ENCODE measurements at regions not wholly inside any gene's neighbourhood (a gene's known extent, or its start where the extent isn't known, plus 50 kb on each side); places are given as distances from the start of the nearest gene placed in this dataset.

- TF ChIP-seq, protein P1, sequence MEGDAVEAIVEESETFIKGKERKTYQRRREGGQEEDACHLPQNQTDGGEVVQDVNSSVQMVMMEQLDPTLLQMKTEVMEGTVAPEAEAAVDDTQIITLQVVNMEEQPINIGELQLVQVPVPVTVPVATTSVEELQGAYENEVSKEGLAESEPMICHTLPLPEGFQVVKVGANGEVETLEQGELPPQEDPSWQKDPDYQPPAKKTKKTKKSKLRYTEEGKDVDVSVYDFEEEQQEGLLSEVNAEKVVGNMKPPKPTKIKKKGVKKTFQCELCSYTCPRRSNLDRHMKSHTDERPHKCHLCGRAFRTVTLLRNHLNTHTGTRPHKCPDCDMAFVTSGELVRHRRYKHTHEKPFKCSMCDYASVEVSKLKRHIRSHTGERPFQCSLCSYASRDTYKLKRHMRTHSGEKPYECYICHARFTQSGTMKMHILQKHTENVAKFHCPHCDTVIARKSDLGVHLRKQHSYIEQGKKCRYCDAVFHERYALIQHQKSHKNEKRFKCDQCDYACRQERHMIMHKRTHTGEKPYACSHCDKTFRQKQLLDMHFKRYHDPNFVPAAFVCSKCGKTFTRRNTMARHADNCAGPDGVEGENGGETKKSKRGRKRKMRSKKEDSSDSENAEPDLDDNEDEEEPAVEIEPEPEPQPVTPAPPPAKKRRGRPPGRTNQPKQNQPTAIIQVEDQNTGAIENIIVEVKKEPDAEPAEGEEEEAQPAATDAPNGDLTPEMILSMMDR (IDR thresholded peaks at IDR 0.05; ENCODE audit: low read length, missing control alignments), result no peak
- no peak overlapping the region for H3K4me3 ChIP-seq (replicated peaks; ENCODE audit: low read depth, low read length)
- no peak for DNase-seq (ENCODE audit: low read depth)
Measured at GRCh38 chr2:105150231-105150630, 91.3 kb upstream of the GPR45 start.

GRCh38 chr2:105154119-105154818 lies 87.3 kb upstream of the GPR45 start:
- no peak for DNase-seq (ENCODE audit: low read depth)
- no peak overlapping the region for H3K4me3 ChIP-seq (replicated peaks; ENCODE audit: low read depth, low read length)
- TF ChIP-seq, protein P1 (IDR thresholded peaks at IDR 0.05; ENCODE audit: low read length, missing control alignments), result no peak

DNA sequence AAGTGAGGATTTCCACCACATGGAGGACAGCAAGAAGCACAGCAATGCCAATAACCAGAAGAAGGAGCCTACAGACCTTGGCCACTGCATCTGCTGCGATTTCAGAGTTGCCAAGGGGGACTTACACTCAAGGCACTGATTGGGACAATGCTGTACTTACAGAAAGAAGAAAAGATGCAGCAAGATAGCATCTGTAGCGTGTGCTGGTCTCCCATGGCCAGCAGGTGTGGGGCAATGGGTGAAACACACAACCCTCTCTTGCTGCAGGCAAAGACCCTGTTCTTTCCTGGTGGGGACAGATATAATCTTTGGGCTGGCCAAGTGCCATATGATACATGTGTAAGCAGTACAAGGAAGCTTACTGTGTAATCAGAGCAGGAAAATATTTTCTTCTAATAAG lies 85.4 kb upstream of the GPR45 start:
- H3K4me3 ChIP-seq (replicated peaks; ENCODE audit: low read depth, low read length), result no peak overlapping the region
- TF ChIP-seq, protein P1 (IDR thresholded peaks at IDR 0.05; ENCODE audit: low read length, missing control alignments), result no peak
- no peak for DNase-seq (ENCODE audit: low read depth)

GRCh38 chr2:105158002-105158401 lies 83.5 kb upstream of the GPR45 start:
- TF ChIP-seq, protein P1 (IDR thresholded peaks at IDR 0.05; ENCODE audit: low read length, missing control alignments), result no peak
- no peak for DNase-seq (ENCODE audit: low read depth)
- no peak overlapping the region for H3K4me3 ChIP-seq (replicated peaks; ENCODE audit: low read depth, low read length)

DNA sequence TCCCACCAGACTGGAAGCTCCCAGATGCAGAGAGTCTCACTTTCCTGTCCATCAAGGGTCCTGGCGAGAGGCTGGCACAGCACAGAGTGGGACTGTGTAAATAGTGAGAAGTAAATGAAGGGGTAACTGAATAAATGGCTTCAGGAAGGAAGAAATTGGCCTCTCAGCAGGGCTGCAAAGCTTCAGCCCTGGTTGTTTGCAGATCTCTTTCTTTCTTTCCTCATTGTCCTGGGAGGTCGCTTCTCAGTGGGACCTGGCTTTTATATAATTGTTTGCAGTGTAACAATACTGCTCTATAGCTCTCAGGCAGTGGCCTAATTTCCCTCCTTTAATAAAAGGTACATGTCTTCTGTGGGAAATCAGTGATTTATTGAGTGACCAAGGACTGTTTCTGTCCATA lies 74.9 kb upstream of the GPR45 start:
- TF ChIP-seq, protein P1 (IDR thresholded peaks at IDR 0.05; ENCODE audit: low read length, missing control alignments), result no peak
- H3K4me3 ChIP-seq (replicated peaks; ENCODE audit: low read depth, low read length), result no peak overlapping the region
- no peak for DNase-seq (ENCODE audit: low read depth)

DNA sequence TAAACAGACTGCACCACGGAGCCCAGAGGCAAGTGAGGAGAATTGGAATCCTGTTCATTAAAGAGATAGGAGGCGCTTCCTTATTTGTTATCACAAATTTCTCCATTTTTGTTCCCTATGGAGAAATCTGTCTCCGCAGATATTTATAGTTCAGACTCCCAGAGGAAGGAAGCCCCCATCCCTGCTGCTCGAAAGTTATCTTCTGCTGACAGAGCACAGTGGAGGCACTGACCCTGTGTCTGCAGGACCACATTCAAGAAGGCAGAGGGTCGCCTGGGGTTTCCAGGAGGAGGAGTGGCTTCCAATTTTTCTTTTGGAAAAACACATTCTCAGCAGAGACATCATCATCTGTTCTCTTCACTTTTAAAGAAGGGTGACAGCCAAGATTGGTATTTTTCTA lies 73.0 kb upstream of the GPR45 start:
- TF ChIP-seq, protein P1 (IDR thresholded peaks at IDR 0.05; ENCODE audit: low read length, missing control alignments), result no peak
- no peak for DNase-seq (ENCODE audit: low read depth)
- no peak overlapping the region for H3K4me3 ChIP-seq (replicated peaks; ENCODE audit: low read depth, low read length)

GRCh38 chr2:105175231-105175630 lies 66.3 kb upstream of the GPR45 start:
- H3K4me3 ChIP-seq (replicated peaks; ENCODE audit: low read depth, low read length), result no peak overlapping the region
- no peak for DNase-seq (ENCODE audit: low read depth)
- TF ChIP-seq, protein P1 (IDR thresholded peaks at IDR 0.05; ENCODE audit: low read length, missing control alignments), result no peak
